Ovary (tissue), 7 donors: ENCODE measurements at regions not wholly inside any gene's neighbourhood (a gene's known extent, or its start where the extent isn't known, plus 50 kb on each side); places are given as distances from the start of the nearest gene placed in this dataset.

ENCODE experiments used
- DNase-seq, 5 donors: peaks; one replicate each; pipeline ENCODE4 v3.0.0-alpha.2; 2019 to 2020
- H3K27ac ChIP-seq, 2 donors: fragments of 200-600 bp; one replicate each; pipeline versions ENCODE4 v1.5.1 to v1.8.0; 2019 to 2022
- H3K27me3 ChIP-seq: fragments of 200-600 bp; one replicate; pipeline ENCODE4 v1.8.0; 2022
- H3K36me3 ChIP-seq: fragments of 200-600 bp; sonication (generic); one replicate; pipeline ENCODE4 v1.5.1; 2019
- H3K4me1 ChIP-seq: one replicate; pipeline ENCODE4 v1.8.1; 2013; ENCODE audit warnings: mild to moderate bottlenecking, moderate library complexity; ENCODE audit not compliant: insufficient read depth
- H3K4me3 ChIP-seq: fragments of 200-600 bp; sonication (generic); one replicate; pipeline ENCODE4 v1.5.1; 2017
- H3K9me3 ChIP-seq, 2 donors: fragments of 200-600 bp in 1 of 2; sonication (generic) in 1 of 2; one replicate each; pipeline versions ENCODE4 v1.5.1 to v1.8.1; 2013 to 2019; ENCODE audit warnings: mild to moderate bottlenecking in 1 of 2, moderate library complexity in 1 of 2
- EP300 ChIP-seq: sonication (generic); formaldehyde crosslinking; IDR thresholded peaks from one replicate; pipeline ENCODE4 v1.6.1; 2017; ENCODE audit warnings: antibody characterized with exemption
- POLR2A ChIP-seq: fragments of 450-650 bp; IDR thresholded peaks from one replicate; pipeline ENCODE4 v1.6.1; 2017; ENCODE audit warnings: antibody characterized with exemption, mild to moderate bottlenecking, moderate library complexity
- WGBS, 3 donors: extraction: QIAGEN DNeasy Blood & Tissue Kit in 1 of 3; methylation state at CpG; one replicate each; pipeline versions ENCODE4 v1.1.5 to v1.1.7; 2013 to 2017; 5-methylcytosine and 5-hydroxymethylcytosine counted together
- intact Hi-C, 4 donors: fragments of 100-400 bp; cut with DNase I; formaldehyde crosslinking; loops; one replicate each; pipeline versions ENCODE4 v1.11.0 to v1.15.1; 2022 to 2023
- TF ChIP-seq, protein P1 (sequence below), 3 donors: fragments of 450-650 bp in 2 of 3; fragments of 200-600 bp in 1 of 3; IDR thresholded peaks; one replicate each; pipeline versions ENCODE4 v1.5.1 to v1.8.0; 2016 to 2022; ENCODE audit warnings: antibody characterized with exemption in 3 of 3, mild to moderate bottlenecking in 1 of 3
- donor health status: DM: no; HTN: no; CAD: no; lungs with moderate emphysema.
- donor health status: DM: no; HTN: no; CAD: no.
- donor health status: Bipolar disorder and iron deficiency.
- donor health status: DM: no; HTN: no; CAD: no.
- donor health status: DM: yes; HTN: yes; CAD: no.

DNA sequence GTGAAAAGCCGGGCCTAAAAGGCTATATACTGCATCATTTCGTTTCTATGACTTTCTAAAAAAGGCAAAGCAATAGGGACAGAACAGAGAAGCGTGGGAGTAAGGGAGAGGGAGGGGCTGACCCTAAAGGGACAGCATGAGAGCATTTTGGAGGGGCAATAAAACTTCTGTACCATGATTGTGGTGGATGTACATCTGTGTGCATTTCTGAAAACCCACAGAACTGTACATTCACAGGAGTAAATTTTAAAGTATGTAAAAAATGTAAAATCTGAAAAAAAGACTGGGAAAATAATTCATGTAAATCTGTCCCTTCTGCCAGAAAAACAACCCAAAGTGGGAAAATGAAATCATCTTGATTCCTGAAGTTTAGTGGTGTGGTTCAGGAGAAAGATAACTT, 235.4 kb downstream of the CENPF start:
- 27 to 37% (median 29%) methylated on average over 3 of the region's 3 CpGs for WGBS, 3 donors
- Histone ChIP-seq H3K9me3 (no peaks in the 10 kb centered on the region), H3K36me3 (no peaks in the 10 kb centered on the region), H3K4me1 (no peaks in the 10 kb centered on the region), H3K4me3 (no peak overlapping the region), H3K27me3 (no peaks in the 10 kb centered on the region), H3K27ac (no peak overlapping the region)
- TF ChIP-seq, protein P1, sequence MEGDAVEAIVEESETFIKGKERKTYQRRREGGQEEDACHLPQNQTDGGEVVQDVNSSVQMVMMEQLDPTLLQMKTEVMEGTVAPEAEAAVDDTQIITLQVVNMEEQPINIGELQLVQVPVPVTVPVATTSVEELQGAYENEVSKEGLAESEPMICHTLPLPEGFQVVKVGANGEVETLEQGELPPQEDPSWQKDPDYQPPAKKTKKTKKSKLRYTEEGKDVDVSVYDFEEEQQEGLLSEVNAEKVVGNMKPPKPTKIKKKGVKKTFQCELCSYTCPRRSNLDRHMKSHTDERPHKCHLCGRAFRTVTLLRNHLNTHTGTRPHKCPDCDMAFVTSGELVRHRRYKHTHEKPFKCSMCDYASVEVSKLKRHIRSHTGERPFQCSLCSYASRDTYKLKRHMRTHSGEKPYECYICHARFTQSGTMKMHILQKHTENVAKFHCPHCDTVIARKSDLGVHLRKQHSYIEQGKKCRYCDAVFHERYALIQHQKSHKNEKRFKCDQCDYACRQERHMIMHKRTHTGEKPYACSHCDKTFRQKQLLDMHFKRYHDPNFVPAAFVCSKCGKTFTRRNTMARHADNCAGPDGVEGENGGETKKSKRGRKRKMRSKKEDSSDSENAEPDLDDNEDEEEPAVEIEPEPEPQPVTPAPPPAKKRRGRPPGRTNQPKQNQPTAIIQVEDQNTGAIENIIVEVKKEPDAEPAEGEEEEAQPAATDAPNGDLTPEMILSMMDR (IDR thresholded peaks at IDR 0.05): no peak
- DNase-seq: no peak
- intact Hi-C loops: no loop called here

DNA sequence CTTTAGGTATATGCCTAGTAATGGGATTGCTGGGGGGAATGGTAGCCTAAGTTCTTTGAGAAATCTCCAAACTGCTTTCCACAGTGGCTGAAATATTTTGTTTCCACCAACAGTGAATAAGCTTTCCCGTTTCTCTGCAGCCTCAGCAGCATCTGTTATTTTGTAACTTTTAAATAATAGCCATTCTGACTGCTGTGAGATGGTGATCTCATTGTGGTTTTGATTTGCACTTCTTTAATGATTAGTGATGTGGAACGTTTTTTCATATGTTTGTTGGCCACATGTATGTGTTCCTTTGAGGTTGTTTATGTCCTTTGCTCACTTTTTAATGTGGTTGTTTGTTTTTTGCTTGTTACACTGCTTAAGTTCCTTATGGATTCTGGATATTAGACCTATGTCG, 237.4 kb downstream of the CENPF start:
- intact Hi-C loops: no loop called here
- Histone ChIP-seq H3K27me3 (no peaks in the 10 kb centered on the region), H3K27ac (no peak overlapping the region), H3K9me3 (no peaks in the 10 kb centered on the region), H3K4me3 (no peak overlapping the region), H3K4me1 (no peaks in the 10 kb centered on the region), H3K36me3 (no peaks in the 10 kb centered on the region)
- TF ChIP-seq POLR2A (no peak), EP300 (no peak)
- TF ChIP-seq, protein P1 (IDR thresholded peaks at IDR 0.05): no peak
- WGBS, 3 donors: 54 to 57% (median 55%) methylated on average over 3 of the region's 3 CpGs
- no peak for DNase-seq

DNA sequence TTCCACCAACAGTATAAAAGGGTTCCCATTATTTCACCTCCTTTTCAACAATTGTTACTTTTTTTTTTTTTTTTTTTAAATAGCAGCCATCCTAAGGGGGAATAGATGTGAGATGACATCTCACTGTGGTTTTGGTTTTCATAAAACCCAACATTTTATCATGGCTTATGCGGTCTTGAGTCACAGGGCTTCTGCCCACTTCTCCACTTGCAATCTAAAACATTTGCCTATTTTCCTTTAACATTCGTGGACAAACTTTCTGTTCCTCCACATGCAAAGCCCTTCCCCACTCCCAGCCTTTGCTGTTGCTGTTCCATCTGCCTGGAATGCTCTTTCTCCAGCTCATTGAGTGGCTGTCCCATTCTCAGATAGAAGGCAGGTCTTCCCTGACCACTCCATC, 239.7 kb upstream of the KCNK2 start:
- Histone ChIP-seq H3K9me3 (no peaks in the 10 kb centered on the region), H3K27ac (no peak overlapping the region), H3K4me1 (no peaks in the 10 kb centered on the region), H3K27me3 (no peaks in the 10 kb centered on the region), H3K4me3 (no peak overlapping the region), H3K36me3 (no peaks in the 10 kb centered on the region)
- no peak for TF ChIP-seq EP300
- TF ChIP-seq, protein P1 (IDR thresholded peaks at IDR 0.05): no peak
- no peak for TF ChIP-seq POLR2A
- WGBS, 3 donors: 77 to 86% (median 85%) methylated on average over 2 of the region's 2 CpGs
- DNase-seq: no peak
- intact Hi-C loops: no loop called here

DNA sequence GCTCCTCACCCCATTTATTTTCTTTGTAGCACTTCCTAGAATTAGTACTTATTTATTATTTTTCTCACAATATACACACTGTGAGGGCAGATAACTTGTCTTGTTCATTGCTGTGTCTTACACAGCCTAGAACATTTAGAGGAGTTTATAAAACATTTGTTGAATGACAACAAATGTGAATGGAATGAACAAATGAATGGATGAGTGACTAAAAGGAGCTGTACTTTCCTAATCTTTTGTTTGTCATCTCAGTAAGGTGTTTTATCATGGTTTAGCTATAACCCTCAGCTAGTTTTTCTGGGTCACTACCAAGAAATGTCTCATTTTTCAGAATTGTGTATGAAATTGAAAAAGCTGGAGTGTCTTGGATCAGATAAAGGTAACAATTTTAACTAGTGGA, 239.3 kb upstream of the KCNK2 start:
- Histone ChIP-seq H3K27me3 (no peaks in the 10 kb centered on the region), H3K36me3 (no peaks in the 10 kb centered on the region), H3K27ac (no peak overlapping the region), H3K9me3 (no peaks in the 10 kb centered on the region), H3K4me3 (no peak overlapping the region), H3K4me1 (no peaks in the 10 kb centered on the region)
- intact Hi-C loops: no loop called here
- DNase-seq: no peak
- TF ChIP-seq EP300 (no peak), POLR2A (no peak)
- TF ChIP-seq, protein P1 (IDR thresholded peaks at IDR 0.05): no peak

DNA sequence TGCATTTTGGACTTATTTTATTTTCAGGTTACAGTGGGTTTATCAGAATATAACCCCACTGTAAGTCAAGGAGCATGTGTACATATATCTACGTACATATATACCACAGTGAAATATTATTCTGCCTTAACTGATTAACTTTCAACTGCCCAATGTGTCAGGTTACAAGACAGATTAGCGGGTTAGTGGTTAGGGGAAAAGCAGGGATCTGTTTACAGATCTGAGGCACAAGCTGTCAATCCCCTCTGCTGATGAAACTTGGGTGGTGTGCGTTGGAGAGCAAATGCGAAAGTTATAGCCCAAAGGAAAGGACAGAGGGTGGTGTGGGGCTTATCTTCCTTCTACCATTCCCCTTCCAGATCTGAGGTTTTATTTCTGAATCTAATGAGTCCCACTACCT, 238.2 kb upstream of the KCNK2 start:
- no peaks in the 10 kb centered on the region for H3K27me3 ChIP-seq
- TF ChIP-seq, protein P1 (IDR thresholded peaks at IDR 0.05): no peak
- TF ChIP-seq POLR2A (no peak), EP300 (no peak)
- no peak overlapping the region for H3K27ac ChIP-seq
- no peaks in the 10 kb centered on the region for H3K36me3 ChIP-seq
- intact Hi-C loops: no loop called here
- H3K9me3 ChIP-seq: no peaks in the 10 kb centered on the region
- DNase-seq: no peak
- no peaks in the 10 kb centered on the region for H3K4me1 ChIP-seq
- WGBS, 3 donors: 69 to 88% (median 84%) methylated on average over 4 of the region's 4 CpGs
- H3K4me3 ChIP-seq: no peak overlapping the region
